ENCODE measurements at regions not wholly inside any gene's neighbourhood (a gene's known extent, or its start where the extent isn't known, plus 50 kb on each side); places are given as distances from the start of the nearest gene placed in this dataset.

GRCh38 chrX:143171703-143172102 is 146.0 kb downstream of the SPANXN4 start:
- no peak for DNase-seq

DNA sequence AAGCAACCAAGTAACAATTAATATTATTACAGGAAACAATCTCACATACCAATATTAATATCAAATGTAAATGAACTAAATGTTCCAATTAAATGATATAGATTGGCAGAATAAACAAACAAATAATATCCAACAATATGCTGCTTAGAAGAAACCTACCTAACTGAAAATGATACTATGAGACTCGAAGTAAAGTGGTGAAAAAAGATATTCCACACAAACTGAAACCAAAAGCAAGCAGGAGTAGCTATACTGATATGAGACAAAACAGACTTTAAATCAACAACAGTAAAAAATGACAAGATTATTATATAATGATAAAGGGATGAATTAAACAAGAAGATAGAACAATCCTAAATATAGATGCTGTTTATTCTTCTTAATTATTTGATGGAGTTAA is 140.1 kb downstream of the SPANXN4 start:
- DNase-seq, result no peak

GRCh38 chrX:143139681-143140080 is 114.0 kb downstream of the SPANXN4 start:
- no peak for DNase-seq

DNA sequence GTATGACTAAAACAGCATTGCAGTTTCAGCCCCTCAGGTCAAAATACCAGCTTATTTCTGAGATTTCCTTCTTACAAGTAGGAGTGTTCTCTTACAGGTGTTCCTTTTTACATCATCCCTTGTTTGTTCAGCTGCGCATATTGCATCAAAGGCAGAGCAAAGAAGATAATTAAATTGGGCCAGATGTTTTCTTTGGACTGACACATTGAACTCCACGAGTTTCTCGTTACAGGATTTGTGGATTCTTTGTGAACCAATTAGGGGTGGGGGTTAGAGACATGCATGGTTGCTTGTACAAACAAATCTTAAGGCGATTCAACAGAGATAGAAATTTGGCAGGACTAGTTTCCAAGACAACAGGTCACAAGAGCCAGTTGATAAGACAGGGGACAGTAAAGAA is 95.7 kb downstream of the SPANXN4 start:
- DNase-seq, result no peak

- no peak for DNase-seq
These were observed 89.7 kb downstream of the SPANXN4 start for GRCh38 chrX:143115466-143115865.

- no peak for DNase-seq
These were observed 70.1 kb downstream of the SPANXN4 start for GRCh38 chrX:143095816-143096215.

GRCh38 chrX:143095321-143095720 is 69.6 kb downstream of the SPANXN4 start:
- peak in 1 of 3 donors; percentile 3 for DNase-seq

DNA sequence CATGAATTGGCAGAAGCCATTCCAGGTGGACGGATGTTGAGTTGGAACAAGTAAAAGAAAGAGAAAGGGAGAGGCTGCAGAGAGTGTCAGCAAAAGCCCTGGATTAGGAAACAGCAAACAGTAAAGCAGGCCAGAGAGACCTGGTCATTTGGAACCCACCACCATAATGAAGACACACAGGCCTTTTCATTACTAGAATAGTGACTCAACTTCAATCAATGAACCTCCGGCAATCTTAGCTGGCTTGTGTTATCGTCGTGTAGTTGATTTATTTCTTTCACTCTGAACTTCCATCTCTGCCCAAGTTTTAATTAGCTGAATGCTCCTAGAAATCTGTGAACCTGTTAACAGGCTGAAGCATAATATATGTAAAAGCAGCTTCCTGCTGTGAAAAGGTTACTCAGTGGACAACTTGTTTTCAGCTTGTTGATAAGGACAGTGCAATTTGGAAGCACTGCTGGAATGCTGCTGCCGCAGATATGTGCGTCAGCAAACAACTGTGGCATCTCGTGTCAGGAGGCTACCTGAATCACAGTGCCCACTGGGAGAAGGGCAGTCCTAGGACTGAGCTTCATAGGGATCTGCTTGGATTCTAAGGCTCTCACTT is 68.8 kb downstream of the SPANXN4 start:
- no peak for DNase-seq
